Ovary (tissue), 7 donors: ENCODE measurements at regions not wholly inside any gene's neighbourhood (a gene's known extent, or its start where the extent isn't known, plus 50 kb on each side); places are given as distances from the start of the nearest gene placed in this dataset.
"Not testable (repeated sequence)": the region's sequence is repeated elsewhere in the genome, so short reads cannot be mapped to it uniquely, and the experiment has no call there.

ENCODE experiments used
- DNase-seq, 5 donors: peaks; one replicate each; pipeline ENCODE4 v3.0.0-alpha.2; 2019 to 2020
- H3K27ac ChIP-seq, 2 donors: fragments of 200-600 bp; one replicate each; pipeline versions ENCODE4 v1.5.1 to v1.8.0; 2019 to 2022
- H3K27me3 ChIP-seq: fragments of 200-600 bp; one replicate; pipeline ENCODE4 v1.8.0; 2022
- H3K36me3 ChIP-seq: fragments of 200-600 bp; sonication (generic); one replicate; pipeline ENCODE4 v1.5.1; 2019
- H3K4me1 ChIP-seq: one replicate; pipeline ENCODE4 v1.8.1; 2013; ENCODE audit warnings: mild to moderate bottlenecking, moderate library complexity; ENCODE audit not compliant: insufficient read depth
- H3K4me3 ChIP-seq: fragments of 200-600 bp; sonication (generic); one replicate; pipeline ENCODE4 v1.5.1; 2017
- H3K9me3 ChIP-seq, 2 donors: fragments of 200-600 bp in 1 of 2; sonication (generic) in 1 of 2; one replicate each; pipeline versions ENCODE4 v1.5.1 to v1.8.1; 2013 to 2019; ENCODE audit warnings: mild to moderate bottlenecking in 1 of 2, moderate library complexity in 1 of 2
- CTCF ChIP-seq, 3 donors: fragments of 450-650 bp in 2 of 3; fragments of 200-600 bp in 1 of 3; IDR thresholded peaks; one replicate each; pipeline versions ENCODE4 v1.5.1 to v1.8.0; 2016 to 2022; ENCODE audit warnings: antibody characterized with exemption in 3 of 3, mild to moderate bottlenecking in 1 of 3
- EP300 ChIP-seq: sonication (generic); formaldehyde crosslinking; IDR thresholded peaks from one replicate; pipeline ENCODE4 v1.6.1; 2017; ENCODE audit warnings: antibody characterized with exemption
- POLR2A ChIP-seq: fragments of 450-650 bp; IDR thresholded peaks from one replicate; pipeline ENCODE4 v1.6.1; 2017; ENCODE audit warnings: antibody characterized with exemption, mild to moderate bottlenecking, moderate library complexity
- WGBS, 3 donors: extraction: QIAGEN DNeasy Blood & Tissue Kit in 1 of 3; methylation state at CpG; one replicate each; pipeline versions ENCODE4 v1.1.5 to v1.1.7; 2013 to 2017; 5-methylcytosine and 5-hydroxymethylcytosine counted together
- intact Hi-C, 4 donors: fragments of 100-400 bp; cut with DNase I; formaldehyde crosslinking; loops; one replicate each; pipeline versions ENCODE4 v1.11.0 to v1.15.1; 2022 to 2023
- donor health status: DM: no; HTN: no; CAD: no; lungs with moderate emphysema.
- donor health status: DM: no; HTN: no; CAD: no.
- donor health status: Bipolar disorder and iron deficiency.
- donor health status: DM: no; HTN: no; CAD: no.
- donor health status: DM: yes; HTN: yes; CAD: no.

GRCh38 chr4:184281231-184282139 is 63.8 kb upstream of the ENPP6 start:
- WGBS, 3 donors: 82 to 86% (median 85%) methylated on average over 12 of the region's 12 CpGs
- intact Hi-C loops: loop anchor here (10.0 kb wide), 4 partner anchors 63 to 253 kb away; partner anchors contain the start of gene IRF2 (in 2 of the 4)
- Histone ChIP-seq H3K4me3 (no peak overlapping the region), H3K27ac (no peak overlapping the region), H3K4me1 (no peaks in the 10 kb centered on the region), H3K36me3 (no peaks in the 10 kb centered on the region), H3K27me3 (no peaks in the 10 kb centered on the region), H3K9me3 (no peaks in the 10 kb centered on the region)
- TF ChIP-seq EP300 (no peak), POLR2A (no peak), CTCF (IDR thresholded peaks at IDR 0.05) (no peak)
- no peak for DNase-seq

DNA sequence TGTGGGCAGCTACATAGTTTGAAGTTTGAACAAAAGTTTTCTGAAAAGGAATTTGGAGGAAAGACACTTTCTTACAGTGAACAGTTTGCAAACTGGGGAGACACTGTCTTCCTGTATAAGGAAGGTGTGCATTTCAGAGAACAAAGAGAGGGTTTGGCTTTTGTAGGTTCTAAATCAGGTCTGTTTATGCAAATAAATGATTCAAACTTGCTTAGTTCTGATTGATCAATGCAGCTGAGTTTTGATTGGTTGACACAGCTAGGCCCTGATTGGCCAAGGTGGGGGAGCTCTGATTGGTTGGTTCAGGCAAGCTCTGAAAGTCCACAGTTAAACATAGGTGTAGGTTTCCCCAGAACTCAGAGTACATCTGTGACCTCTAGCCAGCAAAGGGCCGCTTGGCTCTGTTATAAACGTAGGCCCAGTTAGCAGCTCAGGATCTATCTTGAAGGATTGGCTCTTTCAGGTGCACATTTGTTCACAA is 63.0 kb upstream of the ENPP6 start:
- intact Hi-C loops: loop anchor here (10.0 kb wide), 4 partner anchors 64 to 254 kb away; partner anchors contain the start of gene IRF2 (in 2 of the 4)
- Histone ChIP-seq H3K4me1 (no peaks in the 10 kb centered on the region), H3K9me3 (no peaks in the 10 kb centered on the region), H3K27me3 (no peaks in the 10 kb centered on the region), H3K4me3 (no peak overlapping the region), H3K36me3 (no peaks in the 10 kb centered on the region), H3K27ac (no peak overlapping the region)
- no peak for TF ChIP-seq EP300
- TF ChIP-seq CTCF (IDR thresholded peaks at IDR 0.05): no peak
- TF ChIP-seq POLR2A: no peak
- WGBS, 3 donors: 89 to 95% (median 94%) methylated on average over 2 of the region's 2 CpGs
- DNase-seq: no peak

- Histone ChIP-seq H3K4me3 (no peak overlapping the region), H3K27ac (no peak overlapping the region), H3K36me3 (no peaks in the 10 kb centered on the region), H3K4me1 (no peaks in the 10 kb centered on the region), H3K27me3 (no peaks in the 10 kb centered on the region), H3K9me3 (no peaks in the 10 kb centered on the region)
- TF ChIP-seq CTCF (IDR thresholded peaks at IDR 0.05) (no peak), EP300 (no peak), POLR2A (no peak)
- 61 to 83% (median 68%) methylated on average over 4 of the region's 4 CpGs for WGBS, 3 donors
- no peak for DNase-seq
- intact Hi-C loops: loop anchor here (10.0 kb wide), 4 partner anchors 65 to 255 kb away; partner anchors contain the start of gene IRF2 (in 2 of the 4)
These were observed 62.5 kb upstream of the ENPP6 start for GRCh38 chr4:184280137-184280536.

DNA sequence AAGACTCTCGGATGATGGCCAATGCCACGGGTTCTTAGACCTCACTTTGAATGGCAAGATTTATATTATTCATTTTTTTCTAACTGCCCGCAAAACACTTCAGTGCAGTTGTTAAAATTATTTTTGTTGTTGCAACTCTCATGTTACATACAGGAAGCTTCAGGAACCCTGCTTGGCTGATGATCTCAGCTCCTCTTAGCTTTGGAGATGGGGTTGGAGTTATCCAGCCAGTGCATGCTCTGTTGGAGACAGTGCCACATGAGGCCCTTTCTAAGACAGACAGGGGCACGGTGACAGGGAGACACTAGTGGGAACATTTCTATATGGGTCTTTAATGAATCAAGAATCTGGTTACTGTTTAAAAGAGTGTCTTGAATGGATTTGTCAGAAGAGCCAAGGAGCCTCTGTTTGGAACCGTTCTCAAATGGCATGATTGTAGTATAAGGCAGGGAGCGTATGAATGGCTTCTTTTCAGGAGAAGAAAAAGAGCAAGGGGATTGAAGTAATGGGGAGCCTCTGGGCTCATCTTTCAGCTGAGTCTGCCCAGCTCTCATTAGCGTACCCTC is 61.9 kb upstream of the ENPP6 start:
- TF ChIP-seq POLR2A (no peak), CTCF (IDR thresholded peaks at IDR 0.05) (no peak), EP300 (no peak)
- intact Hi-C loops: loop anchor here (10.0 kb wide), 4 partner anchors 65 to 255 kb away; partner anchors contain the start of gene IRF2 (in 2 of the 4)
- no peaks in the 10 kb centered on the region for H3K9me3 ChIP-seq
- no peaks in the 10 kb centered on the region for H3K27me3 ChIP-seq
- H3K27ac ChIP-seq: no peak overlapping the region
- no peak overlapping the region for H3K4me3 ChIP-seq
- WGBS, 3 donors: 86 to 92% (median 87%) methylated on average over 7 of the region's 7 CpGs
- no peaks in the 10 kb centered on the region for H3K36me3 ChIP-seq
- DNase-seq: no peak
- H3K4me1 ChIP-seq: peaks cover 6% of the 10 kb centered on the region

DNA sequence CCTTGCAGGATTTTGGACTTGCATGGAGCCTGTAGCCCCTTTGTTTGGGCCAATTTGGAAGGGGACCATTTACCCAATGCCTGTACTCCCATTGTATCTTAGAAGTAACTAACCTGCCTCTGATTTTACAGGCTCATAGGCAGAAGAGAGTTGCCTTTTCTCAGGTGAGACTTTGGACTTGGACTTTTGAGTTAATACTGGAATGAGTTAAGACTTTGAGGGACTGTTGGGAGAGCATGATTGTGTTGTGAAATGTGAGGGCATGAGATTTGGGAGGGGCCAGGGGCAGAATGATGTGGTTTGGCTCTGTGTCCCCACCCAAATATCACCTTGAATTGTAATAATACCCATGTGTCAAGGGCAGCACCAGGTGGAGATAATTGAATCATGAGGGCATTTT is 60.1 kb upstream of the ENPP6 start:
- H3K4me3 ChIP-seq, H3K4me1 ChIP-seq, H3K9me3 ChIP-seq, H3K36me3 ChIP-seq, H3K27ac ChIP-seq, H3K27me3 ChIP-seq, DNase-seq, intact Hi-C loops: not testable (repeated sequence)

DNA sequence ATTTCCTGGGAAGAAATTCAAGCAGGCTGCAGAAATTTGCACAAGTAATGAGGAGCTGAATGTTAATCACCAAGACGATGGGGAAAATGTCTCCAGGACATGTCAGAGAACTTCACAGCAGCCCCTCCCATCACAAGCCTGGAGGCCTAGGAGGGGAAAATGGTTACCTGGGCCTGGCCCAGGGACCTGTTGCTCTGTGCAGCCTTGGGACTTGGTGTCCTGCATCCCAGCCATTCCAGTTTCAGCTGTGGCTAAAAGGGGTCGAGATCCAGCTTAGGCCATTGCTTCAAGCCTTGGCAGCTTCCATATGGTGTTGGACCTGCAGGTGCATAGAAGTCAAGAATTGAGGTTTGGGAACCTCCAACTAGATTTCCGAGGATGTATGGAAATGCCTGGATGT is 59.3 kb upstream of the ENPP6 start:
- H3K27me3 ChIP-seq, H3K27ac ChIP-seq, H3K4me3 ChIP-seq, H3K4me1 ChIP-seq, DNase-seq, intact Hi-C loops, H3K36me3 ChIP-seq, H3K9me3 ChIP-seq: not testable (repeated sequence)
- 85 to 93% (median 91%) methylated on average over 3 of the region's 3 CpGs for WGBS, 3 donors

DNA sequence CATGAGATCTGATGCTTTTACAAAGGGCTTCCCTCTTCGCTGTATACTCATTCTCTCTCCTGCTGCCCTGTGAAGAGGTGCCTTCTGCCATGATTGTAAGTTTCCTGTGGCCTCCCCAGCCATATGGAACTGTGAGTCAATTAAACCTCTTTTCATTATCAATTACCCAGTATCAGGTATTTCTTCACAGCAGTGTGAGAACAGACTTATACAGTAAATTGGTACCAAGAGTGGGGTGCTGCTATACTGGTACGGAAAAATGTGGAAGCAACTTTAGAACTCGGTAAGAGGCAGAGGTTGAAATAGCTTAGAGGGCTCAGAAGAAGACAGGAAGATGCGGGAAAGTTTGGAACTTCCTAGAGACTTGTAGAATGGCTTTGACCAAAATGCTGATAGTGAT is 58.7 kb upstream of the ENPP6 start:
- H3K36me3 ChIP-seq, H3K27me3 ChIP-seq, H3K4me1 ChIP-seq, H3K9me3 ChIP-seq, H3K27ac ChIP-seq, intact Hi-C loops, H3K4me3 ChIP-seq, DNase-seq: not testable (repeated sequence)
- 82 to 98% (median 96%) methylated on average over 4 of the region's 4 CpGs for WGBS, 3 donors
